ENCODE measurements at regions not wholly inside any gene's neighbourhood (a gene's known extent, or its start where the extent isn't known, plus 50 kb on each side); places are given as distances from the start of the nearest gene placed in this dataset.

- TF ChIP-seq, protein P1, sequence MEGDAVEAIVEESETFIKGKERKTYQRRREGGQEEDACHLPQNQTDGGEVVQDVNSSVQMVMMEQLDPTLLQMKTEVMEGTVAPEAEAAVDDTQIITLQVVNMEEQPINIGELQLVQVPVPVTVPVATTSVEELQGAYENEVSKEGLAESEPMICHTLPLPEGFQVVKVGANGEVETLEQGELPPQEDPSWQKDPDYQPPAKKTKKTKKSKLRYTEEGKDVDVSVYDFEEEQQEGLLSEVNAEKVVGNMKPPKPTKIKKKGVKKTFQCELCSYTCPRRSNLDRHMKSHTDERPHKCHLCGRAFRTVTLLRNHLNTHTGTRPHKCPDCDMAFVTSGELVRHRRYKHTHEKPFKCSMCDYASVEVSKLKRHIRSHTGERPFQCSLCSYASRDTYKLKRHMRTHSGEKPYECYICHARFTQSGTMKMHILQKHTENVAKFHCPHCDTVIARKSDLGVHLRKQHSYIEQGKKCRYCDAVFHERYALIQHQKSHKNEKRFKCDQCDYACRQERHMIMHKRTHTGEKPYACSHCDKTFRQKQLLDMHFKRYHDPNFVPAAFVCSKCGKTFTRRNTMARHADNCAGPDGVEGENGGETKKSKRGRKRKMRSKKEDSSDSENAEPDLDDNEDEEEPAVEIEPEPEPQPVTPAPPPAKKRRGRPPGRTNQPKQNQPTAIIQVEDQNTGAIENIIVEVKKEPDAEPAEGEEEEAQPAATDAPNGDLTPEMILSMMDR (IDR thresholded peaks at IDR 0.05; ENCODE audit: control extremely low read depth, extremely low read depth), result no peak
- Histone ChIP-seq H3K9me3 (ENCODE audit: control insufficient read depth in 4 of 4, insufficient read depth in 3 of 4, low read length in 3 of 4) (no peaks in the 10 kb centered on the region), H3K4me3 (no peak overlapping the region), H3K36me3 (ENCODE audit: control insufficient read depth in 4 of 4, insufficient read depth in 4 of 4, low read length in 4 of 4) (no peaks in the 10 kb centered on the region), H3K9ac (ENCODE audit: insufficient read depth in 1 of 2, low read length in 2 of 2) (no peak overlapping the region), H3K27me3 (ENCODE audit: control insufficient read depth in 3 of 3, insufficient read depth in 3 of 3, low read length in 2 of 3) (no peaks in the 10 kb centered on the region), H3K27ac (ENCODE audit: low read depth in 1 of 2, low read length in 1 of 2) (no peak overlapping the region), H3K4me1 (ENCODE audit: control insufficient read depth in 5 of 5, insufficient read depth in 5 of 5, low read length in 5 of 5) (no peaks in the 10 kb centered on the region)
- 59 to 74% methylated on average over 1 of the region's 1 CpG for WGBS, 2 donors
- DNase-seq (peak in 1 of 3 donors; percentile 3), ATAC-seq (ENCODE audit: insufficient read depth, low FRiP score) (no peak)
These were observed 216.6 kb downstream of the HHIPL2 start for GRCh38 chr1:222331340-222331739.

- TF ChIP-seq, protein P1 (IDR thresholded peaks at IDR 0.05; ENCODE audit: control extremely low read depth, extremely low read depth), result no peak
These were observed 218.3 kb downstream of the HHIPL2 start for GRCh38 chr1:222329493-222330045.

GRCh38 chr1:222326710-222327036, 221.2 kb downstream of the HHIPL2 start:
- no peak overlapping the region for H3K27ac ChIP-seq (ENCODE audit: low read depth in 1 of 2, low read length in 1 of 2)
- no peaks in the 10 kb centered on the region for H3K36me3 ChIP-seq (ENCODE audit: control insufficient read depth in 4 of 4, insufficient read depth in 4 of 4, low read length in 4 of 4)
- no peaks in the 10 kb centered on the region for H3K27me3 ChIP-seq (ENCODE audit: control insufficient read depth in 3 of 3, insufficient read depth in 3 of 3, low read length in 2 of 3)
- no peaks in the 10 kb centered on the region for H3K4me1 ChIP-seq (ENCODE audit: control insufficient read depth in 5 of 5, insufficient read depth in 5 of 5, low read length in 5 of 5)
- no peak overlapping the region for H3K4me3 ChIP-seq
- ATAC-seq (ENCODE audit: insufficient read depth, low FRiP score), result no peak
- no peak for DNase-seq
- TF ChIP-seq, protein P1 (IDR thresholded peaks at IDR 0.05; ENCODE audit: control extremely low read depth, extremely low read depth), result no peak
- H3K9ac ChIP-seq (ENCODE audit: insufficient read depth in 1 of 2, low read length in 2 of 2), result no peak overlapping the region
- H3K9me3 ChIP-seq (ENCODE audit: control insufficient read depth in 4 of 4, insufficient read depth in 3 of 4, low read length in 3 of 4), result no peaks in the 10 kb centered on the region

More at GRCh38 chr1:222329493-222330045, 218.3 kb downstream of the HHIPL2 start:
- Histone ChIP-seq H3K27ac (ENCODE audit: low read depth in 1 of 2, low read length in 1 of 2) (no peak overlapping the region), H3K4me1 (ENCODE audit: control insufficient read depth in 5 of 5, insufficient read depth in 5 of 5, low read length in 5 of 5) (no peaks in the 10 kb centered on the region), H3K4me3 (no peak overlapping the region), H3K9ac (ENCODE audit: insufficient read depth in 1 of 2, low read length in 2 of 2) (no peak overlapping the region), H3K27me3 (ENCODE audit: control insufficient read depth in 3 of 3, insufficient read depth in 3 of 3, low read length in 2 of 3) (no peaks in the 10 kb centered on the region), H3K36me3 (ENCODE audit: control insufficient read depth in 4 of 4, insufficient read depth in 4 of 4, low read length in 4 of 4) (no peaks in the 10 kb centered on the region), H3K9me3 (ENCODE audit: control insufficient read depth in 4 of 4, insufficient read depth in 3 of 4, low read length in 3 of 4) (no peaks in the 10 kb centered on the region)
- 68 to 88% methylated on average over 3 of the region's 3 CpGs for WGBS, 2 donors
- DNase-seq (no peak), ATAC-seq (ENCODE audit: insufficient read depth, low FRiP score) (no peak)

Data from lung (tissue), 11 donors.